ENCODE measurements at regions not wholly inside any gene's neighbourhood (a gene's known extent, or its start where the extent isn't known, plus 50 kb on each side); places are given as distances from the start of the nearest gene placed in this dataset.

DNA sequence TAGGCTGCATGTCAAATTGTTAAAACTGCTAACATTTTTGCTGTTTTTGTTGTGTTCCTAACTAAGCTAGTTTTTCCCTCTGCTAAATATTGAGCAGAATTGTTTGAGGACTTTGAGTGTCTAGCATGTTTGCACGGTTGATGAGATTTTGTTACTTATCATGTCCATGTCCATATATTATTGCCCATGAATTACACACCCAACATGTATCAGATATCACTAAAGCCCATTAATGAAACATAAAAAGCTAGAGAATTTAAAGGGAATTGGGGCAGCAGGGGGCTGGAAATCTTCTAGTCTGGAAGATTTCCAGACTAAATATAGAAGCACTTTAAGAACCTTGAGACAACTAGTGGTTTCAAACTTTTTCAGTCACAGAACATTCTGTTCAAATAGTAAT lies 197.7 kb downstream of the SNX10 start:
- Histone ChIP-seq H3K4me2 (no peak overlapping the region), H3K4me1 (no peaks in the 10 kb centered on the region), H3K9me3 (peaks cover 10% of the 10 kb centered on the region; the same call in 2 of the 3 replicates), H3K27ac (no peak overlapping the region), H3K4me3 (no peak overlapping the region)
- no peak for ATAC-seq
- FAIRE-seq, result no peak
- 47% methylated on average over 1 of the region's 1 CpG for WGBS (ENCODE audit: missing lambda C conversion rate)
- POLR2A ChIA-PET, result no interaction called here
- no peak for TF ChIP-seq FOSL2 (IDR thresholded peaks at IDR 0.05)
- TF ChIP-seq FOSL2 (CRISPR knock-in tag; IDR thresholded peaks at IDR 0.05), result no peak
- TF ChIP-seq, protein P1, sequence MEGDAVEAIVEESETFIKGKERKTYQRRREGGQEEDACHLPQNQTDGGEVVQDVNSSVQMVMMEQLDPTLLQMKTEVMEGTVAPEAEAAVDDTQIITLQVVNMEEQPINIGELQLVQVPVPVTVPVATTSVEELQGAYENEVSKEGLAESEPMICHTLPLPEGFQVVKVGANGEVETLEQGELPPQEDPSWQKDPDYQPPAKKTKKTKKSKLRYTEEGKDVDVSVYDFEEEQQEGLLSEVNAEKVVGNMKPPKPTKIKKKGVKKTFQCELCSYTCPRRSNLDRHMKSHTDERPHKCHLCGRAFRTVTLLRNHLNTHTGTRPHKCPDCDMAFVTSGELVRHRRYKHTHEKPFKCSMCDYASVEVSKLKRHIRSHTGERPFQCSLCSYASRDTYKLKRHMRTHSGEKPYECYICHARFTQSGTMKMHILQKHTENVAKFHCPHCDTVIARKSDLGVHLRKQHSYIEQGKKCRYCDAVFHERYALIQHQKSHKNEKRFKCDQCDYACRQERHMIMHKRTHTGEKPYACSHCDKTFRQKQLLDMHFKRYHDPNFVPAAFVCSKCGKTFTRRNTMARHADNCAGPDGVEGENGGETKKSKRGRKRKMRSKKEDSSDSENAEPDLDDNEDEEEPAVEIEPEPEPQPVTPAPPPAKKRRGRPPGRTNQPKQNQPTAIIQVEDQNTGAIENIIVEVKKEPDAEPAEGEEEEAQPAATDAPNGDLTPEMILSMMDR (IDR thresholded peaks at IDR 0.05), result no peak
- no peak for TF ChIP-seq POLR2AphosphoS2 (conservative IDR thresholded peaks at IDR 0.05; ENCODE audit: low read length)
- TF ChIP-seq TP53 (CRISPR knock-in tag; IDR thresholded peaks at IDR 0.05), result no peak
- no peak for TF ChIP-seq FOXS1 (CRISPR knock-in tag; IDR thresholded peaks at IDR 0.05)
- no peak for TF ChIP-seq HEYL (CRISPR knock-in tag; IDR thresholded peaks at IDR 0.05)
- no peak for TF ChIP-seq MAFK (IDR thresholded peaks at IDR 0.05; ENCODE audit: partially characterized antibody)
- no peak for TF ChIP-seq RARB (CRISPR knock-in tag; IDR thresholded peaks at IDR 0.05)
- TF ChIP-seq RAD21 (conservative IDR thresholded peaks at IDR 0.05 in 1 of 2, IDR thresholded peaks at IDR 0.05 in 1 of 2), result no peak
- TF ChIP-seq, protein P2, sequence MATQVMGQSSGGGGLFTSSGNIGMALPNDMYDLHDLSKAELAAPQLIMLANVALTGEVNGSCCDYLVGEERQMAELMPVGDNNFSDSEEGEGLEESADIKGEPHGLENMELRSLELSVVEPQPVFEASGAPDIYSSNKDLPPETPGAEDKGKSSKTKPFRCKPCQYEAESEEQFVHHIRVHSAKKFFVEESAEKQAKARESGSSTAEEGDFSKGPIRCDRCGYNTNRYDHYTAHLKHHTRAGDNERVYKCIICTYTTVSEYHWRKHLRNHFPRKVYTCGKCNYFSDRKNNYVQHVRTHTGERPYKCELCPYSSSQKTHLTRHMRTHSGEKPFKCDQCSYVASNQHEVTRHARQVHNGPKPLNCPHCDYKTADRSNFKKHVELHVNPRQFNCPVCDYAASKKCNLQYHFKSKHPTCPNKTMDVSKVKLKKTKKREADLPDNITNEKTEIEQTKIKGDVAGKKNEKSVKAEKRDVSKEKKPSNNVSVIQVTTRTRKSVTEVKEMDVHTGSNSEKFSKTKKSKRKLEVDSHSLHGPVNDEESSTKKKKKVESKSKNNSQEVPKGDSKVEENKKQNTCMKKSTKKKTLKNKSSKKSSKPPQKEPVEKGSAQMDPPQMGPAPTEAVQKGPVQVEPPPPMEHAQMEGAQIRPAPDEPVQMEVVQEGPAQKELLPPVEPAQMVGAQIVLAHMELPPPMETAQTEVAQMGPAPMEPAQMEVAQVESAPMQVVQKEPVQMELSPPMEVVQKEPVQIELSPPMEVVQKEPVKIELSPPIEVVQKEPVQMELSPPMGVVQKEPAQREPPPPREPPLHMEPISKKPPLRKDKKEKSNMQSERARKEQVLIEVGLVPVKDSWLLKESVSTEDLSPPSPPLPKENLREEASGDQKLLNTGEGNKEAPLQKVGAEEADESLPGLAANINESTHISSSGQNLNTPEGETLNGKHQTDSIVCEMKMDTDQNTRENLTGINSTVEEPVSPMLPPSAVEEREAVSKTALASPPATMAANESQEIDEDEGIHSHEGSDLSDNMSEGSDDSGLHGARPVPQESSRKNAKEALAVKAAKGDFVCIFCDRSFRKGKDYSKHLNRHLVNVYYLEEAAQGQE (IDR thresholded peaks at IDR 0.05), result no peak
- DNase-seq (ENCODE audit: low read depth in 1 of 2, low spot score in 1 of 2), result no peak
- CTCF ChIA-PET, result no interaction called here

DNA sequence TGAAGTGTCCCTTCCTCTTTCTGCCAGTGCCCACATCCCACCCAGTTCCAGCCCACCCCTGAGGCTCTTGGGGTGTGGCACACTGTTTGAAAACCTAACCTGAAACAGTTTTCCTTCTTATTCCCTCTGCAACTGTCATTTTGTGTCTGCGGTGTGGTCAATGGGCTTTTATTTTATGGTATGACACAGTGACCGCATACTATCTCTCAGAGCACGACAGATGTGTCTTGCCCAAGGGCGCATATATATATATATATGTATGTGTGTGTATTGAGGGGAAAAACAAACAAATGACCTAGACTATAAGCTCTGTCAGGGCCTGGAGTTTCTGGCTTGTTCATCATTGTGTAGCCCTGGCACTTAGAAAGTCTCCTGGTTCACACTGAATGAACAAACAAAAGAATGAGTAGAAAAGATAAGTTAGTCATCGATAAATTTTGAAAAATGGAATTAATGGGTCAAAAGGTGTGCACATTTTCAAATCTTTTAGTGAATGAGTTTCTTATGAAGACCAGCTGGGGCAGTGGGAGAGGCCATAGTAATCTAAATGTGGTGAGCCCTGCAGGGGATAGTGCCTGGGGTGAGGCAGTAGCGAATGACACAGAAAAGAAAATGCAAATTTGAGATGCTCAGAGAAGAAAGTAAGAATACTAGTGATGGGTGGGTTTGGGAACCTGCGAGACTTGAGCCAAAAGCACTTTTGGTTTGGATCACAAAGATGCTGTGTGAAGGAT lies 198.4 kb downstream of the SNX10 start:
- ChIA-PET POLR2A (no interaction called here), CTCF (interaction anchor here (0.8 kb wide), 2 partner anchors 11 to 46 kb away, joined by 3 to 4 read pairs; no protein-coding TSS in a partner anchor)
- TF ChIP-seq PHF8 (IDR thresholded peaks at IDR 0.05; ENCODE audit: borderline replicate concordance, low read depth) (no peak), FOSL2 (IDR thresholded peaks at IDR 0.05) (no peak), FOSL2 (CRISPR knock-in tag; IDR thresholded peaks at IDR 0.05) (no peak), FOSB (CRISPR knock-in tag; IDR thresholded peaks at IDR 0.05) (no peak), BHLHE40 (IDR thresholded peaks at IDR 0.05; ENCODE audit: low read depth, low read length) (no peak), CEBPB (IDR thresholded peaks at IDR 0.05) (no peak), HOXB5 (CRISPR knock-in tag; IDR thresholded peaks at IDR 0.05) (no peak), HDAC2 (IDR thresholded peaks at IDR 0.05) (no peak), CHD2 (IDR thresholded peaks at IDR 0.05; ENCODE audit: low read length, partially characterized antibody) (no peak), RARB (CRISPR knock-in tag; IDR thresholded peaks at IDR 0.05) (no peak), ESRRA (IDR thresholded peaks at IDR 0.05; ENCODE audit: borderline replicate concordance, low read length) (no peak), EHMT2 (IDR thresholded peaks at IDR 0.05; ENCODE audit: low read depth) (no peak), ZC3H11A (IDR thresholded peaks at IDR 0.05) (no peak), JUN (IDR thresholded peaks at IDR 0.05) (no peak), JUNB (IDR thresholded peaks at IDR 0.05) (no peak), HOXA7 (CRISPR knock-in tag; IDR thresholded peaks at IDR 0.05) (no peak), MYC (IDR thresholded peaks at IDR 0.05; ENCODE audit: borderline replicate concordance, low read length) (no peak)
- TF ChIP-seq, protein P3, sequence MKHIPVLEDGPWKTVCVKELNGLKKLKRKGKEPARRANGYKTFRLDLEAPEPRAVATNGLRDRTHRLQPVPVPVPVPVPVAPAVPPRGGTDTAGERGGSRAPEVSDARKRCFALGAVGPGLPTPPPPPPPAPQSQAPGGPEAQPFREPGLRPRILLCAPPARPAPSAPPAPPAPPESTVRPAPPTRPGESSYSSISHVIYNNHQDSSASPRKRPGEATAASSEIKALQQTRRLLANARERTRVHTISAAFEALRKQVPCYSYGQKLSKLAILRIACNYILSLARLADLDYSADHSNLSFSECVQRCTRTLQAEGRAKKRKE (CRISPR knock-in tag; IDR thresholded peaks at IDR 0.05; ENCODE audit: low read depth), result no peak
- TF ChIP-seq, protein P4, sequence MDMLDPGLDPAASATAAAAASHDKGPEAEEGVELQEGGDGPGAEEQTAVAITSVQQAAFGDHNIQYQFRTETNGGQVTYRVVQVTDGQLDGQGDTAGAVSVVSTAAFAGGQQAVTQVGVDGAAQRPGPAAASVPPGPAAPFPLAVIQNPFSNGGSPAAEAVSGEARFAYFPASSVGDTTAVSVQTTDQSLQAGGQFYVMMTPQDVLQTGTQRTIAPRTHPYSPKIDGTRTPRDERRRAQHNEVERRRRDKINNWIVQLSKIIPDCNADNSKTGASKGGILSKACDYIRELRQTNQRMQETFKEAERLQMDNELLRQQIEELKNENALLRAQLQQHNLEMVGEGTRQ (IDR thresholded peaks at IDR 0.05), result no peak
- TF ChIP-seq, protein P2 (IDR thresholded peaks at IDR 0.05), result no peak

More for the DNA sequence above, 198.4 kb downstream of the SNX10 start:
- Histone ChIP-seq H3K4me3 (no peak overlapping the region), H3K4me1 (no peaks in the 10 kb centered on the region), H3K9me3 (peaks cover 5% of the 10 kb centered on the region; the same call in 2 of the 3 replicates), H3K27ac (no peak overlapping the region), H3K4me2 (no peak overlapping the region)
- WGBS (ENCODE audit: missing lambda C conversion rate), result 70% methylated on average over 7 of the region's 7 CpGs
- FAIRE-seq (no peak), DNase-seq (ENCODE audit: low read depth in 1 of 2, low spot score in 1 of 2) (no peak), ATAC-seq (no peak)

All from A549 (cell line).